IPS-15b (cell line): ENCODE measurements at regions not wholly inside any gene's neighbourhood (a gene's known extent, or its start where the extent isn't known, plus 50 kb on each side); places are given as distances from the start of the nearest gene placed in this dataset.

ENCODE experiments used
- H3K27me3 ChIP-seq: one replicate; pipeline ENCODE4 v1.6.1; 2013; ENCODE audit warnings: low read length; ENCODE audit not compliant: control insufficient read depth, insufficient read depth
- H3K36me3 ChIP-seq: one replicate; pipeline ENCODE4 v1.6.1; 2013; ENCODE audit warnings: low read length; ENCODE audit not compliant: control insufficient read depth, insufficient read depth
- H3K4me1 ChIP-seq: one replicate; pipeline ENCODE4 v1.6.1; 2013; ENCODE audit warnings: mild to moderate bottlenecking, low read length; ENCODE audit not compliant: control insufficient read depth, insufficient read depth
- H3K4me3 ChIP-seq: one replicate; pipeline ENCODE4 v1.5.1; 2013; ENCODE audit warnings: low read depth, low read length
- H3K9ac ChIP-seq: one replicate; pipeline ENCODE4 v1.6.1; 2013; ENCODE audit warnings: low read depth, mild to moderate bottlenecking, low read length
- H3K9me3 ChIP-seq: one replicate; pipeline ENCODE4 v1.6.1; 2013; ENCODE audit warnings: mild to moderate bottlenecking, low read length; ENCODE audit not compliant: control insufficient read depth, insufficient read depth

GRCh38 chr6:164167873-164168405 lies 753.4 kb downstream of the QKI start:
- Histone ChIP-seq H3K9ac (no peak overlapping the region), H3K27me3 (no peaks in the 10 kb centered on the region), H3K36me3 (no peaks in the 10 kb centered on the region), H3K9me3 (no peaks in the 10 kb centered on the region), H3K4me3 (no peak overlapping the region), H3K4me1 (no peaks in the 10 kb centered on the region)

- H3K36me3 ChIP-seq, result no peaks in the 10 kb centered on the region
- no peak overlapping the region for H3K4me3 ChIP-seq
- no peak overlapping the region for H3K9ac ChIP-seq
- no peaks in the 10 kb centered on the region for H3K4me1 ChIP-seq
- no peaks in the 10 kb centered on the region for H3K9me3 ChIP-seq
- H3K27me3 ChIP-seq, result no peaks in the 10 kb centered on the region
Measured at GRCh38 chr6:164166996-164167395, 752.5 kb downstream of the QKI start.

- no peak overlapping the region for H3K4me3 ChIP-seq
- no peaks in the 10 kb centered on the region for H3K36me3 ChIP-seq
- no peaks in the 10 kb centered on the region for H3K9me3 ChIP-seq
- no peaks in the 10 kb centered on the region for H3K27me3 ChIP-seq
- H3K9ac ChIP-seq, result no peak overlapping the region
- no peaks in the 10 kb centered on the region for H3K4me1 ChIP-seq
Measured at GRCh38 chr6:164166515-164166914, 752.0 kb downstream of the QKI start.

- H3K4me1 ChIP-seq, result no peaks in the 10 kb centered on the region
- H3K9ac ChIP-seq, result no peak overlapping the region
- H3K4me3 ChIP-seq, result no peak overlapping the region
- H3K27me3 ChIP-seq, result no peaks in the 10 kb centered on the region
- no peaks in the 10 kb centered on the region for H3K9me3 ChIP-seq
- H3K36me3 ChIP-seq, result no peaks in the 10 kb centered on the region
Measured at GRCh38 chr6:164164876-164165275, 750.4 kb downstream of the QKI start.

GRCh38 chr6:164163239-164163638 lies 748.7 kb downstream of the QKI start:
- Histone ChIP-seq H3K9ac (no peak overlapping the region), H3K4me3 (no peak overlapping the region), H3K9me3 (no peaks in the 10 kb centered on the region), H3K27me3 (no peaks in the 10 kb centered on the region), H3K36me3 (no peaks in the 10 kb centered on the region), H3K4me1 (no peaks in the 10 kb centered on the region)

- Histone ChIP-seq H3K27me3 (no peaks in the 10 kb centered on the region), H3K9ac (no peak overlapping the region), H3K9me3 (no peaks in the 10 kb centered on the region), H3K4me1 (no peaks in the 10 kb centered on the region), H3K4me3 (no peak overlapping the region), H3K36me3 (no peaks in the 10 kb centered on the region)
Measured at GRCh38 chr6:164159061-164159460, 744.5 kb downstream of the QKI start.

GRCh38 chr6:164154588-164154987 lies 740.1 kb downstream of the QKI start:
- no peaks in the 10 kb centered on the region for H3K36me3 ChIP-seq
- no peaks in the 10 kb centered on the region for H3K9me3 ChIP-seq
- H3K9ac ChIP-seq, result no peak overlapping the region
- no peaks in the 10 kb centered on the region for H3K4me1 ChIP-seq
- no peaks in the 10 kb centered on the region for H3K27me3 ChIP-seq
- no peak overlapping the region for H3K4me3 ChIP-seq

GRCh38 chr6:164152611-164153010 lies 738.1 kb downstream of the QKI start:
- no peaks in the 10 kb centered on the region for H3K4me1 ChIP-seq
- no peaks in the 10 kb centered on the region for H3K36me3 ChIP-seq
- H3K9ac ChIP-seq, result no peak overlapping the region
- H3K9me3 ChIP-seq, result no peaks in the 10 kb centered on the region
- H3K4me3 ChIP-seq, result no peak overlapping the region
- no peaks in the 10 kb centered on the region for H3K27me3 ChIP-seq

GRCh38 chr6:164151161-164152120 lies 736.9 kb downstream of the QKI start:
- Histone ChIP-seq H3K27me3 (no peaks in the 10 kb centered on the region), H3K9me3 (no peaks in the 10 kb centered on the region), H3K36me3 (no peaks in the 10 kb centered on the region), H3K9ac (no peak overlapping the region), H3K4me3 (no peak overlapping the region), H3K4me1 (no peaks in the 10 kb centered on the region)

GRCh38 chr6:164150232-164150631 lies 735.7 kb downstream of the QKI start:
- no peak overlapping the region for H3K4me3 ChIP-seq
- H3K36me3 ChIP-seq, result no peaks in the 10 kb centered on the region
- H3K4me1 ChIP-seq, result no peaks in the 10 kb centered on the region
- no peaks in the 10 kb centered on the region for H3K9me3 ChIP-seq
- H3K9ac ChIP-seq, result no peak overlapping the region
- no peaks in the 10 kb centered on the region for H3K27me3 ChIP-seq

- H3K4me3 ChIP-seq, result no peak overlapping the region
- H3K9me3 ChIP-seq, result no peaks in the 10 kb centered on the region
- H3K36me3 ChIP-seq, result no peaks in the 10 kb centered on the region
- no peak overlapping the region for H3K9ac ChIP-seq
- no peaks in the 10 kb centered on the region for H3K4me1 ChIP-seq
- H3K27me3 ChIP-seq, result no peaks in the 10 kb centered on the region
Measured at GRCh38 chr6:164148788-164149187, 734.3 kb downstream of the QKI start.

GRCh38 chr6:164144316-164144715 lies 729.8 kb downstream of the QKI start:
- no peak overlapping the region for H3K9ac ChIP-seq
- H3K36me3 ChIP-seq, result no peaks in the 10 kb centered on the region
- no peak overlapping the region for H3K4me3 ChIP-seq
- H3K27me3 ChIP-seq, result no peaks in the 10 kb centered on the region
- H3K9me3 ChIP-seq, result no peaks in the 10 kb centered on the region
- no peaks in the 10 kb centered on the region for H3K4me1 ChIP-seq
